ENCODE measurements at regions not wholly inside any gene's neighbourhood (a gene's known extent, or its start where the extent isn't known, plus 50 kb on each side); places are given as distances from the start of the nearest gene placed in this dataset.
A peak's percentile ranks its signal among the peaks of the same experiment; 100 is the strongest.

GRCh38 chr15:35774653-35775052, 228.7 kb upstream of the DPH6 start:
- H4K91ac ChIP-seq (ENCODE audit: low read depth, low read length, poor library complexity) = no peak overlapping the region
- peak overlapping the region in 1 of 2 donors; percentile 67 for H3K4me3 ChIP-seq (ENCODE audit: low read length in 2 of 2)
- H3K23ac ChIP-seq (ENCODE audit: low read depth, low read length, poor library complexity) = peak overlapping the region; percentile 39
- no peak overlapping the region for H2BK120ac ChIP-seq (ENCODE audit: low read depth, low read length)
- H2AK5ac ChIP-seq (ENCODE audit: low read depth, low read length) = peak overlapping the region; percentile 58
- H2BK5ac ChIP-seq (ENCODE audit: low read length) = no peak overlapping the region
- H2BK12ac ChIP-seq (ENCODE audit: low read length) = no peak overlapping the region
- no peak overlapping the region for H2AFZ ChIP-seq (ENCODE audit: low read length)
- DNase-seq (ENCODE audit: low spot score) = no peak
- H3K9ac ChIP-seq (ENCODE audit: low read depth, low read length, poor library complexity) = peak overlapping the region; percentile 61
- no peak overlapping the region for H3K4me2 ChIP-seq (ENCODE audit: insufficient read depth, low read length, poor library complexity, severe bottlenecking)
- no peak overlapping the region for H2BK15ac ChIP-seq (ENCODE audit: low read length)
- H3K18ac ChIP-seq (ENCODE audit: low read length) = peak overlapping the region; percentile 81
- H3K27ac ChIP-seq (replicated peaks; ENCODE audit: low read length) = no peak overlapping the region
- no peaks in the 10 kb centered on the region for H3K27me3 ChIP-seq (ENCODE audit: control insufficient read depth in 3 of 3, insufficient read depth in 3 of 3, low read depth in 1 of 3, low read length in 3 of 3)
- H3K79me1 ChIP-seq (ENCODE audit: low read depth, low read length) = no peaks in the 10 kb centered on the region
- H4K8ac ChIP-seq (ENCODE audit: low read depth, low read length) = no peak overlapping the region
- no peak overlapping the region for H3K14ac ChIP-seq (ENCODE audit: low read length)
- no CpG with 5 or more reads among the region's 8 CpGs for WGBS, 2 donors (ENCODE audit: extremely low coverage in 2 of 2, insufficient read length in 2 of 2, insufficient replicate concordance in 1 of 2)
- H3K4me1 ChIP-seq (ENCODE audit: control insufficient read depth in 2 of 2, insufficient read depth in 1 of 2, low read depth in 1 of 2, low read length in 2 of 2) = peaks cover 0 to 8% of the 10 kb centered on the region in 2 donors
- no peak overlapping the region for H3K4ac ChIP-seq (ENCODE audit: low read length)
- H3K9me3 ChIP-seq (replicated peaks in 1 of 2; ENCODE audit: control insufficient read depth in 2 of 2, insufficient read depth in 1 of 2, low read depth in 1 of 2, low read length in 2 of 2) = no peaks in the 10 kb centered on the region
- no peaks in the 10 kb centered on the region for H3K36me3 ChIP-seq (replicated peaks in 1 of 2; ENCODE audit: control insufficient read depth in 2 of 2, insufficient read depth in 2 of 2, low read length in 2 of 2)

- H3K9ac ChIP-seq (ENCODE audit: low read depth, low read length, poor library complexity) = no peak overlapping the region
- no peak overlapping the region for H2BK12ac ChIP-seq (ENCODE audit: low read length)
- WGBS, 2 donors (ENCODE audit: extremely low coverage in 2 of 2, insufficient read length in 2 of 2, insufficient replicate concordance in 1 of 2) = no CpG with 5 or more reads among the region's 4 CpGs
- H3K36me3 ChIP-seq (replicated peaks in 1 of 2; ENCODE audit: control insufficient read depth in 2 of 2, insufficient read depth in 2 of 2, low read length in 2 of 2) = no peaks in the 10 kb centered on the region
- no peak overlapping the region for H3K14ac ChIP-seq (ENCODE audit: low read length)
- no peak overlapping the region for H3K4me2 ChIP-seq (ENCODE audit: insufficient read depth, low read length, poor library complexity, severe bottlenecking)
- H3K4me3 ChIP-seq (ENCODE audit: low read length in 2 of 2) = no peak overlapping the region
- peak; percentile 31 for DNase-seq (ENCODE audit: low spot score)
- H3K4ac ChIP-seq (ENCODE audit: low read length) = no peak overlapping the region
- H3K9me3 ChIP-seq (replicated peaks in 1 of 2; ENCODE audit: control insufficient read depth in 2 of 2, insufficient read depth in 1 of 2, low read depth in 1 of 2, low read length in 2 of 2) = no peaks in the 10 kb centered on the region
- H3K27me3 ChIP-seq (ENCODE audit: control insufficient read depth in 3 of 3, insufficient read depth in 3 of 3, low read depth in 1 of 3, low read length in 3 of 3) = no peaks in the 10 kb centered on the region
- no peak overlapping the region for H3K18ac ChIP-seq (ENCODE audit: low read length)
- no peak overlapping the region for H2BK15ac ChIP-seq (ENCODE audit: low read length)
- no peak overlapping the region for H3K23ac ChIP-seq (ENCODE audit: low read depth, low read length, poor library complexity)
- no peak overlapping the region for H3K27ac ChIP-seq (replicated peaks; ENCODE audit: low read length)
- no peak overlapping the region for H2AFZ ChIP-seq (ENCODE audit: low read length)
- no peak overlapping the region for H4K91ac ChIP-seq (ENCODE audit: low read depth, low read length, poor library complexity)
- no peak overlapping the region for H2AK5ac ChIP-seq (ENCODE audit: low read depth, low read length)
- H3K4me1 ChIP-seq (ENCODE audit: control insufficient read depth in 2 of 2, insufficient read depth in 1 of 2, low read depth in 1 of 2, low read length in 2 of 2) = peaks cover 0 to 8% of the 10 kb centered on the region in 2 donors
- H4K8ac ChIP-seq (ENCODE audit: low read depth, low read length) = no peak overlapping the region
- no peaks in the 10 kb centered on the region for H3K79me1 ChIP-seq (ENCODE audit: low read depth, low read length)
- H2BK5ac ChIP-seq (ENCODE audit: low read length) = no peak overlapping the region
- H2BK120ac ChIP-seq (ENCODE audit: low read depth, low read length) = no peak overlapping the region
Measured at GRCh38 chr15:35775471-35775870, 229.5 kb upstream of the DPH6 start.

- Histone ChIP-seq H3K4ac (ENCODE audit: low read length) (no peak overlapping the region), H4K91ac (ENCODE audit: low read depth, low read length, poor library complexity) (no peak overlapping the region), H3K4me1 (ENCODE audit: control insufficient read depth in 2 of 2, insufficient read depth in 1 of 2, low read depth in 1 of 2, low read length in 2 of 2) (peaks cover 0 to 4% of the 10 kb centered on the region in 2 donors), H3K14ac (ENCODE audit: low read length) (no peak overlapping the region), H3K4me3 (ENCODE audit: low read length in 2 of 2) (no peak overlapping the region), H3K23ac (ENCODE audit: low read depth, low read length, poor library complexity) (no peak overlapping the region), H2BK15ac (ENCODE audit: low read length) (no peak overlapping the region), H3K9ac (ENCODE audit: low read depth, low read length, poor library complexity) (no peak overlapping the region), H2BK12ac (ENCODE audit: low read length) (no peak overlapping the region), H2BK5ac (ENCODE audit: low read length) (no peak overlapping the region), H2AFZ (ENCODE audit: low read length) (no peak overlapping the region), H3K4me2 (ENCODE audit: insufficient read depth, low read length, poor library complexity, severe bottlenecking) (no peak overlapping the region), H3K9me3 (replicated peaks in 1 of 2; ENCODE audit: control insufficient read depth in 2 of 2, insufficient read depth in 1 of 2, low read depth in 1 of 2, low read length in 2 of 2) (no peaks in the 10 kb centered on the region), H3K18ac (ENCODE audit: low read length) (no peak overlapping the region), H2AK5ac (ENCODE audit: low read depth, low read length) (no peak overlapping the region), H3K27ac (replicated peaks; ENCODE audit: low read length) (no peak overlapping the region), H4K8ac (ENCODE audit: low read depth, low read length) (no peak overlapping the region), H2BK120ac (ENCODE audit: low read depth, low read length) (no peak overlapping the region), H3K36me3 (replicated peaks in 1 of 2; ENCODE audit: control insufficient read depth in 2 of 2, insufficient read depth in 2 of 2, low read length in 2 of 2) (no peaks in the 10 kb centered on the region), H3K27me3 (ENCODE audit: control insufficient read depth in 3 of 3, insufficient read depth in 3 of 3, low read depth in 1 of 3, low read length in 3 of 3) (no peaks in the 10 kb centered on the region), H3K79me1 (ENCODE audit: low read depth, low read length) (no peaks in the 10 kb centered on the region)
- no peak for DNase-seq (ENCODE audit: low spot score)
- no CpG with 5 or more reads among the region's 9 CpGs for WGBS, 2 donors (ENCODE audit: extremely low coverage in 2 of 2, insufficient read length in 2 of 2, insufficient replicate concordance in 1 of 2)
Measured at GRCh38 chr15:35777061-35777460, 231.1 kb upstream of the DPH6 start.

- no peaks in the 10 kb centered on the region for H3K36me3 ChIP-seq (replicated peaks in 1 of 2; ENCODE audit: control insufficient read depth in 2 of 2, insufficient read depth in 2 of 2, low read length in 2 of 2)
- no peak overlapping the region for H4K8ac ChIP-seq (ENCODE audit: low read depth, low read length)
- no peak overlapping the region for H2BK12ac ChIP-seq (ENCODE audit: low read length)
- no peaks in the 10 kb centered on the region for H3K79me1 ChIP-seq (ENCODE audit: low read depth, low read length)
- H2BK5ac ChIP-seq (ENCODE audit: low read length) = no peak overlapping the region
- H2BK15ac ChIP-seq (ENCODE audit: low read length) = no peak overlapping the region
- H3K27ac ChIP-seq (replicated peaks; ENCODE audit: low read length) = no peak overlapping the region
- no peak overlapping the region for H2BK120ac ChIP-seq (ENCODE audit: low read depth, low read length)
- H3K9ac ChIP-seq (ENCODE audit: low read depth, low read length, poor library complexity) = no peak overlapping the region
- H3K4me1 ChIP-seq (ENCODE audit: control insufficient read depth in 2 of 2, insufficient read depth in 1 of 2, low read depth in 1 of 2, low read length in 2 of 2) = no peaks in the 10 kb centered on the region
- no peak overlapping the region for H2AK5ac ChIP-seq (ENCODE audit: low read depth, low read length)
- H3K4me2 ChIP-seq (ENCODE audit: insufficient read depth, low read length, poor library complexity, severe bottlenecking) = no peak overlapping the region
- H3K27me3 ChIP-seq (ENCODE audit: control insufficient read depth in 3 of 3, insufficient read depth in 3 of 3, low read depth in 1 of 3, low read length in 3 of 3) = no peaks in the 10 kb centered on the region
- H3K4me3 ChIP-seq (ENCODE audit: low read length in 2 of 2) = no peak overlapping the region
- H3K18ac ChIP-seq (ENCODE audit: low read length) = no peak overlapping the region
- H3K4ac ChIP-seq (ENCODE audit: low read length) = no peak overlapping the region
- no peak for DNase-seq (ENCODE audit: low spot score)
- H3K23ac ChIP-seq (ENCODE audit: low read depth, low read length, poor library complexity) = no peak overlapping the region
- H2AFZ ChIP-seq (ENCODE audit: low read length) = no peak overlapping the region
- no peak overlapping the region for H3K14ac ChIP-seq (ENCODE audit: low read length)
- no peaks in the 10 kb centered on the region for H3K9me3 ChIP-seq (replicated peaks in 1 of 2; ENCODE audit: control insufficient read depth in 2 of 2, insufficient read depth in 1 of 2, low read depth in 1 of 2, low read length in 2 of 2)
- H4K91ac ChIP-seq (ENCODE audit: low read depth, low read length, poor library complexity) = no peak overlapping the region
Measured at GRCh38 chr15:35783203-35783602, 237.2 kb upstream of the DPH6 start.
